Suprapubic skin (tissue), 4 donors: ENCODE measurements at regions not wholly inside any gene's neighbourhood (a gene's known extent, or its start where the extent isn't known, plus 50 kb on each side); places are given as distances from the start of the nearest gene placed in this dataset.

ENCODE experiments used
- DNase-seq, 2 donors: peaks; one replicate each; pipeline ENCODE4 v3.0.0-alpha.2; 2019; ENCODE audit warnings: low spot score in 2 of 2
- H3K27ac ChIP-seq: fragments of 200-600 bp; sonication (generic); one replicate; pipeline ENCODE4 v1.5.1; 2019
- H3K27me3 ChIP-seq: fragments of 200-600 bp; sonication (generic); one replicate; pipeline ENCODE4 v1.5.1; 2019
- H3K36me3 ChIP-seq: fragments of 200-600 bp; sonication (generic); one replicate; pipeline ENCODE4 v1.5.1; 2019
- H3K4me1 ChIP-seq: fragments of 200-600 bp; sonication (generic); one replicate; pipeline ENCODE4 v1.5.1; 2019
- H3K4me3 ChIP-seq: fragments of 200-600 bp; sonication (generic); one replicate; pipeline ENCODE4 v1.5.1; 2019; ENCODE audit warnings: mild to moderate bottlenecking
- H3K9me3 ChIP-seq: fragments of 200-600 bp; sonication (generic); one replicate; pipeline ENCODE4 v1.5.1; 2019
- CTCF ChIP-seq, 2 donors: fragments of 200-600 bp in 1 of 2; fragments of 450-650 bp in 1 of 2; sonication (generic) in 1 of 2; IDR thresholded peaks; one replicate each; pipeline ENCODE4 v1.5.1; 2016 to 2019; ENCODE audit warnings: antibody characterized with exemption in 2 of 2, mild to moderate bottlenecking in 1 of 2, moderate library complexity in 1 of 2
- EP300 ChIP-seq: sonication (generic); formaldehyde crosslinking; IDR thresholded peaks from one replicate; pipeline ENCODE4 v1.6.1; 2017; ENCODE audit warnings: antibody characterized with exemption
- POLR2A ChIP-seq, 2 donors: fragments of 450-650 bp; IDR thresholded peaks; one replicate each; pipeline ENCODE4 v1.6.1; 2017; ENCODE audit warnings: antibody characterized with exemption in 2 of 2, mild to moderate bottlenecking in 2 of 2, moderate library complexity in 2 of 2
- POLR2AphosphoS5 ChIP-seq, 3 donors: sonication (generic); formaldehyde crosslinking; IDR thresholded peaks; one replicate each; pipeline ENCODE4 v1.6.1; 2017; ENCODE audit warnings: antibody characterized with exemption in 3 of 3
- WGBS: methylation state at CpG from one replicate; pipeline ENCODE4 v1.1.5; 2018; 5-methylcytosine and 5-hydroxymethylcytosine counted together

GRCh38 chr1:5244631-5245285 lies 590.3 kb downstream of the AJAP1 start:
- 85% methylated on average over 13 of the region's 13 CpGs for WGBS

GRCh38 chr1:5242850-5243249 lies 588.4 kb downstream of the AJAP1 start:
- no peaks in the 10 kb centered on the region for H3K27me3 ChIP-seq
- H3K9me3 ChIP-seq: no peaks in the 10 kb centered on the region
- H3K27ac ChIP-seq: no peak overlapping the region
- no peak for TF ChIP-seq EP300
- no peak for TF ChIP-seq POLR2AphosphoS5 (IDR thresholded peaks at IDR 0.05)
- no peak for TF ChIP-seq CTCF (IDR thresholded peaks at IDR 0.05)
- no peak for TF ChIP-seq POLR2A (IDR thresholded peaks at IDR 0.05)
- 91% methylated on average over 5 of the region's 5 CpGs for WGBS
- no peaks in the 10 kb centered on the region for H3K36me3 ChIP-seq
- H3K4me1 ChIP-seq: no peaks in the 10 kb centered on the region
- DNase-seq: no peak
- no peak overlapping the region for H3K4me3 ChIP-seq

More at GRCh38 chr1:5244631-5245285, 590.3 kb downstream of the AJAP1 start:
- no peaks in the 10 kb centered on the region for H3K27me3 ChIP-seq
- no peak for DNase-seq
- H3K9me3 ChIP-seq: no peaks in the 10 kb centered on the region
- no peak overlapping the region for H3K4me3 ChIP-seq
- no peaks in the 10 kb centered on the region for H3K36me3 ChIP-seq
- no peaks in the 10 kb centered on the region for H3K4me1 ChIP-seq
- H3K27ac ChIP-seq: no peak overlapping the region
- TF ChIP-seq POLR2A (IDR thresholded peaks at IDR 0.05): no peak
- TF ChIP-seq POLR2AphosphoS5 (IDR thresholded peaks at IDR 0.05): no peak
- TF ChIP-seq CTCF (IDR thresholded peaks at IDR 0.05): no peak
- no peak for TF ChIP-seq EP300

GRCh38 chr1:5239911-5240310 lies 585.5 kb downstream of the AJAP1 start:
- no peaks in the 10 kb centered on the region for H3K4me1 ChIP-seq
- H3K4me3 ChIP-seq: no peak overlapping the region
- no peaks in the 10 kb centered on the region for H3K9me3 ChIP-seq
- no peak for DNase-seq
- H3K27ac ChIP-seq: no peak overlapping the region
- peaks cover 7% of the 10 kb centered on the region for H3K27me3 ChIP-seq
- 75% methylated on average over 4 of the region's 5 CpGs for WGBS
- TF ChIP-seq POLR2AphosphoS5 (IDR thresholded peaks at IDR 0.05): no peak
- no peaks in the 10 kb centered on the region for H3K36me3 ChIP-seq

GRCh38 chr1:5238351-5239130 lies 584.1 kb downstream of the AJAP1 start:
- Histone ChIP-seq H3K27ac (no peak overlapping the region), H3K4me3 (no peak overlapping the region), H3K4me1 (no peaks in the 10 kb centered on the region), H3K36me3 (no peaks in the 10 kb centered on the region), H3K27me3 (peaks cover 16% of the 10 kb centered on the region), H3K9me3 (no peaks in the 10 kb centered on the region)
- TF ChIP-seq CTCF (IDR thresholded peaks at IDR 0.05): no peak
- TF ChIP-seq POLR2A (IDR thresholded peaks at IDR 0.05): no peak
- TF ChIP-seq EP300: no peak
- no peak for TF ChIP-seq POLR2AphosphoS5 (IDR thresholded peaks at IDR 0.05)
- DNase-seq: no peak
- WGBS: 59% methylated on average over 19 of the region's 19 CpGs

- Histone ChIP-seq H3K4me3 (no peak overlapping the region), H3K4me1 (no peaks in the 10 kb centered on the region), H3K27me3 (peaks cover 22% of the 10 kb centered on the region), H3K36me3 (no peaks in the 10 kb centered on the region), H3K9me3 (no peaks in the 10 kb centered on the region), H3K27ac (no peak overlapping the region)
- 77% methylated on average over 6 of the region's 6 CpGs for WGBS
- no peak for TF ChIP-seq EP300
- DNase-seq: no peak
Measured at GRCh38 chr1:5235355-5235899, 581.0 kb downstream of the AJAP1 start.

- Histone ChIP-seq H3K9me3 (no peaks in the 10 kb centered on the region), H3K27me3 (peaks cover 34% of the 10 kb centered on the region), H3K4me3 (no peak overlapping the region), H3K4me1 (no peaks in the 10 kb centered on the region), H3K36me3 (no peaks in the 10 kb centered on the region), H3K27ac (no peak overlapping the region)
- TF ChIP-seq EP300 (no peak), POLR2AphosphoS5 (IDR thresholded peaks at IDR 0.05) (no peak), POLR2A (IDR thresholded peaks at IDR 0.05) (no peak), CTCF (IDR thresholded peaks at IDR 0.05) (no peak)
- no peak for DNase-seq
- WGBS: 89% methylated on average over 1 of the region's 1 CpG
Measured at GRCh38 chr1:5232537-5232936, 578.1 kb downstream of the AJAP1 start.
